ENCODE measurements at regions not wholly inside any gene's neighbourhood (a gene's known extent, or its start where the extent isn't known, plus 50 kb on each side); places are given as distances from the start of the nearest gene placed in this dataset.

GRCh38 chr6:167408235-167408869 is 83.5 kb downstream of the TTLL2 start:
- no peak overlapping the region for H3K9ac ChIP-seq (ENCODE audit: insufficient read depth in 1 of 2, low read depth in 2 of 2, low read length in 2 of 2)
- H3K4me2 ChIP-seq (ENCODE audit: insufficient read depth, low read length), result no peak overlapping the region
- no peaks in the 10 kb centered on the region for H3K4me1 ChIP-seq (replicated peaks in 1 of 2; ENCODE audit: control insufficient read depth in 2 of 2, insufficient read depth in 2 of 2, low read length in 2 of 2)
- H3K9me1 ChIP-seq (ENCODE audit: control insufficient read depth, insufficient read depth, low read length), result no peaks in the 10 kb centered on the region
- intact Hi-C loops (cut with micrococcal nuclease) (no loop called here), in situ Hi-C loops (cut with MboI) (no loop called here)
- DNase-seq (ENCODE audit: extremely low read depth in 1 of 4, low spot score in 3 of 4) (no peak), FAIRE-seq (no peak), ATAC-seq (no peak)
- no peak overlapping the region for H3K27ac ChIP-seq (ENCODE audit: extremely low read depth, low read depth, low read length)
- WGBS (ENCODE audit: insufficient coverage, low coverage, missing lambda C conversion rate), result under 1% methylated on average over 18 of the region's 21 CpGs
- TF ChIP-seq ARID3B (CRISPR knock-in tag; IDR thresholded peaks at IDR 0.05; ENCODE audit: borderline replicate concordance) (no peak), CREB3L1 (IDR thresholded peaks at IDR 0.05; ENCODE audit: borderline replicate concordance, low read depth) (no peak), SIN3B (IDR thresholded peaks at IDR 0.05; ENCODE audit: low read depth) (no peak), NR0B1 (IDR thresholded peaks at IDR 0.05; ENCODE audit: partially characterized antibody) (no peak), HMBOX1 (IDR thresholded peaks at IDR 0.05) (no peak), CHD1 (IDR thresholded peaks at IDR 0.05; ENCODE audit: low read length) (no peak), HDAC1 (IDR thresholded peaks at IDR 0.05) (no peak), ARHGAP35 (IDR thresholded peaks at IDR 0.05; ENCODE audit: partially characterized antibody) (no peak), MXI1 (IDR thresholded peaks at IDR 0.05; ENCODE audit: low read depth, low read length) (no peak), ZNF398 (CRISPR knock-in tag; IDR thresholded peaks at IDR 0.05) (no peak)
- no peaks in the 10 kb centered on the region for H3K9me3 ChIP-seq (replicated peaks; ENCODE audit: control insufficient read depth, insufficient read depth, low read depth, low read length)
- CTCF ChIA-PET (ENCODE audit: low intra/inter-chr PET ratio), result no interaction called here
- H3K4me3 ChIP-seq, result no peak overlapping the region
- peaks cover 14 to 83% of the 10 kb centered on the region in 2 experiments; a peak in 4 of 5 replicates for H3K27me3 ChIP-seq (ENCODE audit: control insufficient read depth in 2 of 2, insufficient read depth in 2 of 2, low read length in 2 of 2)
- H3K79me2 ChIP-seq (ENCODE audit: control insufficient read depth, insufficient read depth, low read length), result no peaks in the 10 kb centered on the region
- H3K36me3 ChIP-seq (ENCODE audit: control insufficient read depth, insufficient read depth, low read length), result no peaks in the 10 kb centered on the region
- POLR2A ChIA-PET, result interaction anchor here (0.6 to 0.8 kb wide), 4 partner anchors 10 to 295 kb away, joined by 3 to 5 read pairs (median 3); no protein-coding TSS in a partner anchor
- peaks cover 2% of the 10 kb centered on the region; the same call in 1 of the 2 replicates for H4K20me1 ChIP-seq (replicated peaks; ENCODE audit: control insufficient read depth, insufficient read depth, low read length)
- H2AFZ ChIP-seq (ENCODE audit: low read depth, low read length), result no peak overlapping the region
- no TSS peak for BruUV-seq (replicated peaks)
